Adrenal gland (tissue), 9 donors: ENCODE measurements at regions not wholly inside any gene's neighbourhood (a gene's known extent, or its start where the extent isn't known, plus 50 kb on each side); places are given as distances from the start of the nearest gene placed in this dataset.

Experiments
- DNase-seq, 7 donors: peaks; one replicate each; pipeline ENCODE4 v3.0.0-alpha.2; 2019 to 2020
- H3K27ac ChIP-seq, 5 donors: fragments of 200-600 bp; sonication (generic) in 4 of 5; 1 replicate in 3 of 5; 2 replicates in 2 of 5; pipeline versions ENCODE4 v1.5.1 to v1.8.0; 2016 to 2020; ENCODE audit warnings: mild to moderate bottlenecking in 1 of 5
- H3K27me3 ChIP-seq: fragments of 200-600 bp; 2 replicates; pipeline ENCODE4 v1.8.0; 2021
- H3K36me3 ChIP-seq, 2 donors: fragments of 200-600 bp; replicated peaks in 1 of 2; 1 replicate in 1 of 2; 2 replicates in 1 of 2; pipeline versions ENCODE4 v1.5.1 to v1.8.0; 2018 to 2022
- H3K4me1 ChIP-seq, 2 donors: fragments of 200-600 bp; replicated peaks in 1 of 2; 1 replicate in 1 of 2; 2 replicates in 1 of 2; pipeline versions ENCODE4 v1.5.1 to v1.8.0; 2018 to 2021
- H3K4me3 ChIP-seq, 4 donors: fragments of 200-600 bp; sonication (generic) in 3 of 4; one replicate each; pipeline ENCODE4 v1.5.1; 2016 to 2018
- H3K9me3 ChIP-seq, 3 donors: fragments of 200-600 bp; sonication (generic) in 1 of 3; replicated peaks in 1 of 3; 1 replicate in 2 of 3; 2 replicates in 1 of 3; pipeline versions ENCODE4 v1.5.1 to v1.8.0; 2016 to 2021
- CTCF ChIP-seq, 6 experiments: fragments of 450-650 bp in 4 of 6; fragments of 200-600 bp in 2 of 6; sonication (generic) in 1 of 6; IDR thresholded peaks; 1 replicate in 5 of 6; 2 replicates in 1 of 6; pipeline versions ENCODE4 v1.5.1 to v1.8.0; 2016 to 2021; ENCODE audit warnings: antibody characterized with exemption in 6 of 6, mild to moderate bottlenecking in 2 of 6, moderate library complexity in 1 of 6
- POLR2A ChIP-seq, 2 donors: fragments of 450-650 bp; IDR thresholded peaks; one replicate each; pipeline ENCODE4 v1.6.1; 2017; ENCODE audit warnings: antibody characterized with exemption in 2 of 2, mild to moderate bottlenecking in 2 of 2, moderate library complexity in 1 of 2
- WGBS, 4 donors: extraction: QIAGEN DNeasy Blood & Tissue Kit in 2 of 4; methylation state at CpG; one replicate each; pipeline versions ENCODE4 v1.1.5 to v1.1.7; 2013 to 2017; 5-methylcytosine and 5-hydroxymethylcytosine counted together
- intact Hi-C, 2 donors: fragments of 100-400 bp; cut with DNase I; formaldehyde crosslinking; loops; one replicate each; pipeline versions ENCODE4 v1.14.1 to v1.15.0; 2022 to 2023
- donor health status: healthy with polysubstance abuse.
- donor health status: Bipolar disorder and iron deficiency.
- donor health status: DM: yes; HTN: yes; CAD: no.
- donor health status: DM: no; HTN: no; CAD: no.
- donor health status: DM: no; HTN: no; CAD: no.

DNA sequence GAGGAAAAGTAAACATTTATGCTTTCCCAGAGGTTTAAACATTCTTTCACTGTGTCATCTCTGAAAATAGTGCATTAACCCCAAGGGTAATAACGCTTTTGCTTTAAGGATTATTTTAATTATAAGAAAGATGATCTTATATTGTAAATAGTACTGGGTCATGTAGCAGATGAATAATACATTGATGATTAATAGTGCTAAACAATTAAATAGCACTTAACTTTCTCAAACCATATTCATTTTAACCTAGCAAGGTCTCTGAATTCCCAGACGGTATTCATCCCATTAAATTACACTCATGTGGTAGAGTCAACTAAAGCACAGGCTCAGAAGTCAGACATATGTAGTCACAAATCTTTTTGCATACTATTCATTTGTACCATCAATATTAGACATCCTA is 115.6 kb upstream of the FAR2 start:
- TF ChIP-seq CTCF (IDR thresholded peaks at IDR 0.05): no peak
- TF ChIP-seq POLR2A (IDR thresholded peaks at IDR 0.05): no peak
- no peaks in the 10 kb centered on the region for H3K9me3 ChIP-seq
- intact Hi-C loops: no loop called here
- H3K4me1 ChIP-seq: no peaks in the 10 kb centered on the region
- DNase-seq: no peak
- H3K4me3 ChIP-seq: no peak overlapping the region
- H3K27me3 ChIP-seq: no peaks in the 10 kb centered on the region
- H3K27ac ChIP-seq: no peak overlapping the region
- H3K36me3 ChIP-seq: no peaks in the 10 kb centered on the region
- 65 to 78% (median 71%) methylated on average over 2 of the region's 2 CpGs for WGBS, 4 donors

GRCh38 chr12:29035112-29035511 is 114.0 kb upstream of the FAR2 start:
- intact Hi-C loops: no loop called here
- WGBS, 4 donors: 35 to 67% (median 53%) methylated on average over 1 of the region's 1 CpG
- no peaks in the 10 kb centered on the region for H3K4me1 ChIP-seq

GRCh38 chr12:29039013-29039412 is 110.1 kb upstream of the FAR2 start:
- no peak for TF ChIP-seq CTCF (IDR thresholded peaks at IDR 0.05)
- TF ChIP-seq POLR2A (IDR thresholded peaks at IDR 0.05): no peak
- no peaks in the 10 kb centered on the region for H3K36me3 ChIP-seq
- no peaks in the 10 kb centered on the region for H3K4me1 ChIP-seq
- 35 to 68% (median 49%) methylated on average over 3 of the region's 3 CpGs for WGBS, 4 donors
- DNase-seq: no peak
- no peak overlapping the region for H3K4me3 ChIP-seq
- no peak overlapping the region for H3K27ac ChIP-seq
- no peaks in the 10 kb centered on the region for H3K27me3 ChIP-seq
- no peaks in the 10 kb centered on the region for H3K9me3 ChIP-seq
- intact Hi-C loops: no loop called here

More at GRCh38 chr12:29035112-29035511, 114.0 kb upstream of the FAR2 start:
- no peaks in the 10 kb centered on the region for H3K9me3 ChIP-seq
- no peak for TF ChIP-seq POLR2A (IDR thresholded peaks at IDR 0.05)
- TF ChIP-seq CTCF (IDR thresholded peaks at IDR 0.05): no peak
- no peaks in the 10 kb centered on the region for H3K27me3 ChIP-seq
- H3K27ac ChIP-seq: no peak overlapping the region
- H3K4me3 ChIP-seq: no peak overlapping the region
- DNase-seq: no peak
- no peaks in the 10 kb centered on the region for H3K36me3 ChIP-seq

GRCh38 chr12:29041621-29042020 is 107.5 kb upstream of the FAR2 start:
- Histone ChIP-seq H3K27me3 (no peaks in the 10 kb centered on the region), H3K4me3 (no peak overlapping the region), H3K4me1 (no peaks in the 10 kb centered on the region), H3K27ac (no peak overlapping the region), H3K9me3 (no peaks in the 10 kb centered on the region), H3K36me3 (no peaks in the 10 kb centered on the region)
- DNase-seq: no peak
- TF ChIP-seq CTCF (IDR thresholded peaks at IDR 0.05): no peak
- TF ChIP-seq POLR2A (IDR thresholded peaks at IDR 0.05): no peak
- intact Hi-C loops: no loop called here
- WGBS, 4 donors: 19 to 31% (median 24%) methylated on average over 4 of the region's 4 CpGs
